Keratinocyte (primary cell): ENCODE measurements at regions not wholly inside any gene's neighbourhood (a gene's known extent, or its start where the extent isn't known, plus 50 kb on each side); places are given as distances from the start of the nearest gene placed in this dataset.

Experiments
- DNase-seq: peaks from one replicate; pipeline ENCODE4 v3.0.0-alpha.2; 2011; ENCODE audit warnings: low read depth, missing footprints, low spot score
- FAIRE-seq: peaks from 2 replicates; lab custom pipeline; 2011; peaks lifted over from hg19 to GRCh38; lab: Jason Lieb, UNC
- H2AFZ ChIP-seq: 2 replicates; pipeline ENCODE4 v1.6.0; 2012; ENCODE audit warnings: low read length, control low read depth, inconsistent platforms; ENCODE audit not compliant: control insufficient read depth
- H3K27ac ChIP-seq: 2 replicates; pipeline ENCODE4 v1.5.1; 2011; ENCODE audit warnings: low read length; ENCODE audit not compliant: control insufficient read depth, insufficient read depth
- H3K27me3 ChIP-seq: 3 replicates; pipeline ENCODE4 v1.6.0; 2011; ENCODE audit warnings: low read length; ENCODE audit not compliant: control insufficient read depth, insufficient read depth; ENCODE audit errors: extremely low read depth
- H3K36me3 ChIP-seq, 2 experiments: 2 replicates in 1 of 2; 3 replicates in 1 of 2; pipeline ENCODE4 v1.5.1; 2011; ENCODE audit warnings: low read length in 2 of 2, mild to moderate bottlenecking in 1 of 2; ENCODE audit not compliant: control insufficient read depth in 2 of 2, insufficient read depth in 2 of 2; ENCODE audit errors: extremely low read depth in 1 of 2
- H3K4me1 ChIP-seq: 3 replicates; pipeline ENCODE4 v1.5.1; 2011; ENCODE audit warnings: low read length; ENCODE audit not compliant: control insufficient read depth, insufficient read depth; ENCODE audit errors: extremely low read depth
- H3K4me2 ChIP-seq: 3 replicates; pipeline ENCODE4 v1.6.0; 2011; ENCODE audit warnings: low read depth, low read length; ENCODE audit not compliant: control insufficient read depth, insufficient read depth; ENCODE audit errors: extremely low read depth
- H3K4me3 ChIP-seq, 3 experiments: fragments of 200-600 bp in 1 of 3; sonication (generic) in 1 of 3; 2 replicates in 2 of 3; 3 replicates in 1 of 3; pipeline ENCODE4 v1.5.1; 2011 to 2016; ENCODE audit warnings: low read length in 3 of 3, mild to moderate bottlenecking in 3 of 3, control low read depth in 2 of 3, inconsistent platforms in 1 of 3, low read depth in 1 of 3, mixed read lengths in 1 of 3, mixed run types in 1 of 3, moderate library complexity in 1 of 3; ENCODE audit not compliant: control insufficient read depth in 2 of 3, insufficient read depth in 2 of 3; ENCODE audit errors: extremely low read depth in 1 of 3
- H3K79me2 ChIP-seq: 2 replicates; pipeline ENCODE4 v1.6.0; 2012; ENCODE audit warnings: low read length; ENCODE audit not compliant: control insufficient read depth, insufficient read depth
- H3K9ac ChIP-seq: 3 replicates; pipeline ENCODE4 v1.6.0; 2011; ENCODE audit warnings: low read length; ENCODE audit not compliant: control insufficient read depth, insufficient read depth; ENCODE audit errors: extremely low read depth
- H3K9me1 ChIP-seq: 3 replicates; pipeline ENCODE4 v1.6.0; 2011; ENCODE audit warnings: low read length; ENCODE audit not compliant: control insufficient read depth, insufficient read depth; ENCODE audit errors: extremely low read depth
- H3K9me3 ChIP-seq: 2 replicates; pipeline ENCODE4 v1.5.1; 2012; ENCODE audit warnings: low read depth, low read length; ENCODE audit not compliant: control insufficient read depth
- H4K20me1 ChIP-seq: 3 replicates; pipeline ENCODE4 v1.6.0; 2011; ENCODE audit warnings: low read length; ENCODE audit not compliant: control insufficient read depth, insufficient read depth; ENCODE audit errors: extremely low read depth
- EZH2 ChIP-seq: IDR thresholded peaks from one replicate; pipeline ENCODE4 v1.6.1; 2012; ENCODE audit warnings: inconsistent platforms, mild to moderate bottlenecking, low read length, moderate library complexity
- dilution Hi-C: fragments of 300-500 bp; cut with MboI; formaldehyde crosslinking; loops from one replicate; pipeline ENCODE4 v1.7.0; 2020; ENCODE audit warnings: low sequenced_read_pairs; ENCODE audit not compliant: extremely low pct_ligation_motif_present
- TF ChIP-seq, protein P1 (sequence below), 3 experiments: IDR thresholded peaks in 1 of 3; conservative IDR thresholded peaks in 1 of 3; optimal IDR thresholded peaks in 1 of 3; 2 replicates in 2 of 3; 3 replicates in 1 of 3; pipeline versions ENCODE3 to v1.5.1; 2011; ENCODE audit warnings: low read length in 3 of 3, mild to moderate bottlenecking in 3 of 3, moderate library complexity in 2 of 3, control low read depth in 1 of 3, inconsistent platforms in 1 of 3; ENCODE audit not compliant: insufficient read depth in 2 of 3; ENCODE audit errors: extremely low read depth in 1 of 3

- dilution Hi-C loops, result no loop called here
Observed at GRCh38 chr18:40049716-40050115, 1905.3 kb upstream of the PIK3C3 start.

GRCh38 chr18:40048886-40049650 lies 1906.0 kb upstream of the PIK3C3 start:
- Histone ChIP-seq H3K9ac (no peak overlapping the region), H3K4me3 (no peak overlapping the region), H3K36me3 (no peaks in the 10 kb centered on the region), H3K4me1 (no peaks in the 10 kb centered on the region), H3K9me1 (no peaks in the 10 kb centered on the region), H3K4me2 (no peak overlapping the region), H3K79me2 (no peaks in the 10 kb centered on the region), H3K27me3 (no peaks in the 10 kb centered on the region), H3K27ac (no peak overlapping the region), H2AFZ (no peak overlapping the region), H4K20me1 (no peaks in the 10 kb centered on the region), H3K9me3 (no peaks in the 10 kb centered on the region)
- DNase-seq (no peak), FAIRE-seq (no peak)
- TF ChIP-seq EZH2, result no peak
- TF ChIP-seq, protein P1, sequence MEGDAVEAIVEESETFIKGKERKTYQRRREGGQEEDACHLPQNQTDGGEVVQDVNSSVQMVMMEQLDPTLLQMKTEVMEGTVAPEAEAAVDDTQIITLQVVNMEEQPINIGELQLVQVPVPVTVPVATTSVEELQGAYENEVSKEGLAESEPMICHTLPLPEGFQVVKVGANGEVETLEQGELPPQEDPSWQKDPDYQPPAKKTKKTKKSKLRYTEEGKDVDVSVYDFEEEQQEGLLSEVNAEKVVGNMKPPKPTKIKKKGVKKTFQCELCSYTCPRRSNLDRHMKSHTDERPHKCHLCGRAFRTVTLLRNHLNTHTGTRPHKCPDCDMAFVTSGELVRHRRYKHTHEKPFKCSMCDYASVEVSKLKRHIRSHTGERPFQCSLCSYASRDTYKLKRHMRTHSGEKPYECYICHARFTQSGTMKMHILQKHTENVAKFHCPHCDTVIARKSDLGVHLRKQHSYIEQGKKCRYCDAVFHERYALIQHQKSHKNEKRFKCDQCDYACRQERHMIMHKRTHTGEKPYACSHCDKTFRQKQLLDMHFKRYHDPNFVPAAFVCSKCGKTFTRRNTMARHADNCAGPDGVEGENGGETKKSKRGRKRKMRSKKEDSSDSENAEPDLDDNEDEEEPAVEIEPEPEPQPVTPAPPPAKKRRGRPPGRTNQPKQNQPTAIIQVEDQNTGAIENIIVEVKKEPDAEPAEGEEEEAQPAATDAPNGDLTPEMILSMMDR (optimal IDR thresholded peaks at IDR 0.05 in 1 of 3, IDR thresholded peaks at IDR 0.05 in 1 of 3, conservative IDR thresholded peaks at IDR 0.05 in 1 of 3; ENCODE audit: extremely low read depth in 1 of 3, insufficient read depth in 2 of 3, low read length in 3 of 3), result no peak
- dilution Hi-C loops, result no loop called here

More at GRCh38 chr18:40049716-40050115, 1905.3 kb upstream of the PIK3C3 start:
- Histone ChIP-seq H3K9me1 (no peaks in the 10 kb centered on the region), H4K20me1 (no peaks in the 10 kb centered on the region), H3K36me3 (no peaks in the 10 kb centered on the region), H3K9ac (no peak overlapping the region), H3K4me2 (no peak overlapping the region), H3K79me2 (no peaks in the 10 kb centered on the region), H3K27ac (no peak overlapping the region), H3K4me3 (no peak overlapping the region), H3K4me1 (no peaks in the 10 kb centered on the region), H3K27me3 (no peaks in the 10 kb centered on the region), H2AFZ (no peak overlapping the region), H3K9me3 (no peaks in the 10 kb centered on the region)
- no peak for TF ChIP-seq EZH2
- TF ChIP-seq, protein P1 (optimal IDR thresholded peaks at IDR 0.05 in 1 of 3, IDR thresholded peaks at IDR 0.05 in 1 of 3, conservative IDR thresholded peaks at IDR 0.05 in 1 of 3; ENCODE audit: extremely low read depth in 1 of 3, insufficient read depth in 2 of 3, low read length in 3 of 3), result no peak
- FAIRE-seq (no peak), DNase-seq (no peak)
